Upper lobe of left lung (tissue), 4 donors: ENCODE measurements at regions not wholly inside any gene's neighbourhood (a gene's known extent, or its start where the extent isn't known, plus 50 kb on each side); places are given as distances from the start of the nearest gene placed in this dataset.

Source experiments
- POLR2AphosphoS5 ChIP-seq, 2 donors: sonication (generic); formaldehyde crosslinking; IDR thresholded peaks; one replicate each; pipeline ENCODE4 v1.5.1; 2017; ENCODE audit warnings: antibody characterized with exemption in 2 of 2
- TF ChIP-seq, protein P1 (sequence below), 6 experiments: fragments of 450-650 bp in 4 of 6; fragments of 200-600 bp in 2 of 6; sonication (generic) in 2 of 6; IDR thresholded peaks; one replicate each; pipeline ENCODE4 v1.5.1; 2016 to 2019; ENCODE audit warnings: antibody characterized with exemption in 6 of 6

DNA sequence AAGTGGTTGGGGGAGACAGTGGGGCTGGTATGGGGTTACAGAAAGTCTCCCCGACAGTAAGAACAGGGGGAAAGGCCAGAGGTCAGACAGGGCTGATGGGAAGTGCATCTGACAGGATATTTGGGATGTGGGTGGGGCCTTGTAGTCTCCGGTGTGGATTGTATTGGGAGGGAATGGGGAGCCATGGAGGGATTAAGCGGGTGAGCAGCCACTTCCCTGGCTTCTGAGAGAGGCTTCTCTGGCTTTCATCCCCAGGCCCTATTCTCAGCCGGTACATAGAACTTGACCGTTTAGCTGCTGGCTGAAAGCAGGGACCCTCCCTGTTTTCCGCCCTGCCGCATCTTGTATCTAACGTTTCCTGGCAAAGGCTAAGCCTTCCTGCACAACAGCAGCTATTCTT is 222.0 kb upstream of the LHX5 start:
- TF ChIP-seq POLR2AphosphoS5 (IDR thresholded peaks at IDR 0.05), result no peak
- TF ChIP-seq, protein P1, sequence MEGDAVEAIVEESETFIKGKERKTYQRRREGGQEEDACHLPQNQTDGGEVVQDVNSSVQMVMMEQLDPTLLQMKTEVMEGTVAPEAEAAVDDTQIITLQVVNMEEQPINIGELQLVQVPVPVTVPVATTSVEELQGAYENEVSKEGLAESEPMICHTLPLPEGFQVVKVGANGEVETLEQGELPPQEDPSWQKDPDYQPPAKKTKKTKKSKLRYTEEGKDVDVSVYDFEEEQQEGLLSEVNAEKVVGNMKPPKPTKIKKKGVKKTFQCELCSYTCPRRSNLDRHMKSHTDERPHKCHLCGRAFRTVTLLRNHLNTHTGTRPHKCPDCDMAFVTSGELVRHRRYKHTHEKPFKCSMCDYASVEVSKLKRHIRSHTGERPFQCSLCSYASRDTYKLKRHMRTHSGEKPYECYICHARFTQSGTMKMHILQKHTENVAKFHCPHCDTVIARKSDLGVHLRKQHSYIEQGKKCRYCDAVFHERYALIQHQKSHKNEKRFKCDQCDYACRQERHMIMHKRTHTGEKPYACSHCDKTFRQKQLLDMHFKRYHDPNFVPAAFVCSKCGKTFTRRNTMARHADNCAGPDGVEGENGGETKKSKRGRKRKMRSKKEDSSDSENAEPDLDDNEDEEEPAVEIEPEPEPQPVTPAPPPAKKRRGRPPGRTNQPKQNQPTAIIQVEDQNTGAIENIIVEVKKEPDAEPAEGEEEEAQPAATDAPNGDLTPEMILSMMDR (IDR thresholded peaks at IDR 0.05), result no peak
